ENCODE measurements at regions not wholly inside any gene's neighbourhood (a gene's known extent, or its start where the extent isn't known, plus 50 kb on each side); places are given as distances from the start of the nearest gene placed in this dataset.
A peak's percentile ranks its signal among the peaks of the same experiment; 100 is the strongest.

- Histone ChIP-seq H3K27me3 (ENCODE audit: control insufficient read depth, insufficient read depth, low read length) (no peaks in the 10 kb centered on the region), H3K4me1 (ENCODE audit: control insufficient read depth, insufficient read depth, low read length) (no peaks in the 10 kb centered on the region), H3K9me3 (replicated peaks; ENCODE audit: control insufficient read depth, low read depth, low read length) (no peaks in the 10 kb centered on the region), H3K27ac (ENCODE audit: low read length) (no peak overlapping the region), H3K36me3 (ENCODE audit: control insufficient read depth, insufficient read depth, low read length) (no peaks in the 10 kb centered on the region), H3K4me3 (ENCODE audit: low read length) (no peak overlapping the region)
- WGBS (ENCODE audit: insufficient coverage), result 71% methylated on average over 1 of the region's 2 CpGs
- DNase-seq, result no peak
Observed at GRCh38 chr14:65360144-65360784, 52.3 kb upstream of the FUT8 start.

GRCh38 chr14:65361920-65362319 lies 50.6 kb upstream of the FUT8 start:
- DNase-seq, result peak; percentile 75
- no peaks in the 10 kb centered on the region for H3K36me3 ChIP-seq (ENCODE audit: control insufficient read depth, insufficient read depth, low read length)
- no peak overlapping the region for H3K4me3 ChIP-seq (ENCODE audit: low read length)
- H3K27ac ChIP-seq (ENCODE audit: low read length), result no peak overlapping the region
- WGBS (ENCODE audit: insufficient coverage), result no CpG with 5 or more reads among the region's 2 CpGs
- no peaks in the 10 kb centered on the region for H3K27me3 ChIP-seq (ENCODE audit: control insufficient read depth, insufficient read depth, low read length)
- H3K9me3 ChIP-seq (replicated peaks; ENCODE audit: control insufficient read depth, low read depth, low read length), result no peaks in the 10 kb centered on the region
- no peaks in the 10 kb centered on the region for H3K4me1 ChIP-seq (ENCODE audit: control insufficient read depth, insufficient read depth, low read length)

All from muscle of leg (tissue), 3 donors.